Activated CD4-positive, alpha-beta memory T cell treated with anti-CD3 and anti-CD28 coated beads, Interleukin-2, amount 10 ng/mL, durations not matched to agents 7 days and 5 days (primary cell): ENCODE measurements at regions not wholly inside any gene's neighbourhood (a gene's known extent, or its start where the extent isn't known, plus 50 kb on each side); places are given as distances from the start of the nearest gene placed in this dataset.

Experiments used
- CTCF ChIA-PET: fragments of 350-600 bp; sonication (Branson Sonifier 250); formaldehyde crosslinking; loops from one replicate; lab custom pipeline; 2021; ENCODE audit warnings: antibody characterized with exemption, inconsistent platforms; lab: Charles Lee
- POLR2A ChIA-PET: fragments of 350-600 bp; sonication (Branson Sonifier 250); formaldehyde crosslinking; loops from one replicate; lab custom pipeline; 2021; ENCODE audit warnings: antibody characterized with exemption; lab: Charles Lee
- DNase-seq: peaks from one replicate; pipeline ENCODE4 v3.0.0-alpha.2; 2020
- H3K27ac Mint-ChIP-seq: one replicate; pipeline ENCODE4 v1.8.0; 2021; ENCODE audit warnings: mild to moderate bottlenecking, mixed read lengths
- H3K27me3 Mint-ChIP-seq: one replicate; pipeline ENCODE4 v1.8.0; 2021; ENCODE audit warnings: mixed read lengths
- H3K36me3 Mint-ChIP-seq: one replicate; pipeline ENCODE4 v1.8.0; 2021; ENCODE audit warnings: low read depth, mixed read lengths
- H3K4me1 Mint-ChIP-seq: one replicate; pipeline ENCODE4 v1.8.0; 2021; ENCODE audit warnings: mixed read lengths
- H3K4me3 Mint-ChIP-seq: one replicate; pipeline ENCODE4 v1.8.0; 2021; ENCODE audit warnings: mild to moderate bottlenecking, mixed read lengths
- H3K9me3 Mint-ChIP-seq: one replicate; pipeline ENCODE4 v1.8.0; 2021; ENCODE audit warnings: mixed read lengths

DNA sequence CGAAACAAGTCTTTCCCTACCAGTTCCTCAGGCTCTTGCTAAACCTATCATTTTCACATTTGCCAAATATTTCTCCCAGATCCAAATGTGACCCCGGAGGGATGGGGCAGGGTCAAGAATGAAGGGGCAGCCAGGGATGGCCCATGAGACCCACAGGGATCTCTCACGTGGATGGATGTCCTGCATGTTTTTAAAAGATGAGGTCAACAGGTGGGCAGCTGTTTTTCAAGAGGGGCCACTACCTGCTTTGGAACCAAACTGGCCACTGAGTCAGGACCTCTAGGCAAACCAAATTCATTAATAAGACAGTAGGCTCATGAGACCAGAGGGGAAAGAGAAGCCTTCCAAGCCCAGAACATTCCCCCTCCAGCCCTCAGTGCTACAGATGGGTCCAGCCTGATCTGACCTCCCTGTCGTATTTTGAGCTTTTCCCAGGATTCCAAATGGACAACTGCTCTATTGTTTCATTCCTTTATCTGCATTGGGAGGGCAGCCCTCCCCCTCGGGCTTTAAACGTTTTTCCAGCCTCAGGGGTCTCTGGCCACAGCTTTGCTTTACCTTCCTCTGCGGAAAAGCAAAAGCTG lies 252.5 kb upstream of the IRF2BP2 start:
- ChIA-PET POLR2A (no interaction called here), CTCF (no interaction called here)
- Mint-ChIP-seq H3K9me3 (peaks cover 10% of the 10 kb centered on the region), H3K4me1 (peaks cover 13% of the 10 kb centered on the region), H3K27ac (no peak overlapping the region), H3K36me3 (peaks cover 3% of the 10 kb centered on the region), H3K27me3 (no peaks in the 10 kb centered on the region), H3K4me3 (no peak overlapping the region)
- no peak for DNase-seq

DNA sequence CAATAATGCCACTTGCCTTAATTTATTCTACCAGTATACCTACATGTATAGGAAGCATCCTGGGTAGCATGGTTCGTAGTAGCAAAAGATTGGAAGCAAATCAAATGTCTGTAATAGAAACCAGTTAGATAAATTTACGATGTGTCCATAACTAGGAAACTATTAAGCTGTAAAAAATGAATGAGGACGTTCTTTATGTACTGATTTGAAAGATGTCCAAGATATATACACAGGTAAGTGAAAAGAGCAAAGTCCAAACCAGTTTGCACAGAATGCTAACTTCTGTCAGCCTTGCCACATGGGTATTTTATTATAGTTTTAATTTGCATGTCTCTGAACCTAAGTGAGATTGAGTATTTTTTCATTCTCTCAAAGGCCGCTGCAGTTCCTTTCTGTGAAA lies 251.8 kb upstream of the IRF2BP2 start:
- peaks cover 7% of the 10 kb centered on the region for H3K4me1 Mint-ChIP-seq
- no peaks in the 10 kb centered on the region for H3K27me3 Mint-ChIP-seq
- H3K4me3 Mint-ChIP-seq = no peak overlapping the region
- DNase-seq = no peak
- no peak overlapping the region for H3K27ac Mint-ChIP-seq
- H3K9me3 Mint-ChIP-seq = peaks cover 10% of the 10 kb centered on the region
- CTCF ChIA-PET = no interaction called here
- POLR2A ChIA-PET = interaction anchor here (2.3 kb wide), 1 partner anchor 16 kb away, joined by 7 read pairs; no protein-coding TSS in a partner anchor
- H3K36me3 Mint-ChIP-seq = peaks cover 3% of the 10 kb centered on the region

DNA sequence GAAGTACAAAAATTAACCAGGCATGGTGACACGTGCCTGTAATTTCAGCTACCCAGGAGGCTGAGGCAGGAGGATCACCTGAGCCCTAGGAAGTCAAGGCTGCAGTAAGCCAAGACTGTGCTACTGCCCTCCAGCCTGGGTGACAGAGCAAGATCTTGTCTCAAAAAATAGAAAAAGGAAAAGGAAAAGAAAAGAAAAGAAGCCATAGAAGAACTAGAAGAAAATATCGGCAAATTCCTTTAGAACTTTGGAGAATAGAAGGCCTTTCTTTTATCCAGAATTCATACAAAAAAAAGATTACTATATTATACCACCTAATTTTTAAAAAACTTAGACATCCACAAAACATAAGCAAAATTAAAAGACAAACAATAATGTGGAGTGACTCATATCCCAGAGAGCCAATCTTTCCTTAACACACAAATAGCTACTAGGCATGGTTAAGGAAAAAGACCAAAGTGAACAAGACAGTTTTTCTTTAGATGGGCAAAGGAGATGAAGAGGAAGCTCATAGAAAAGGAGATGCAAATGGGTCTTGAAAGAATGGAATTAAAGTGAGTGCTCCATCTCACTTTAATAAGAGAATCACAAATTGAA lies 251.1 kb upstream of the IRF2BP2 start:
- H3K4me1 Mint-ChIP-seq = peaks cover 1% of the 10 kb centered on the region
- CTCF ChIA-PET = no interaction called here
- H3K9me3 Mint-ChIP-seq = peaks cover 5% of the 10 kb centered on the region
- DNase-seq = no peak
- H3K27ac Mint-ChIP-seq = no peak overlapping the region
- H3K27me3 Mint-ChIP-seq = no peaks in the 10 kb centered on the region
- H3K36me3 Mint-ChIP-seq = peaks cover 3% of the 10 kb centered on the region
- POLR2A ChIA-PET = interaction anchor here (2.3 kb wide), 1 partner anchor 16 kb away, joined by 7 read pairs; no protein-coding TSS in a partner anchor
- no peak overlapping the region for H3K4me3 Mint-ChIP-seq

- H3K4me3 Mint-ChIP-seq = no peak overlapping the region
- ChIA-PET POLR2A (interaction anchor here (1.8 kb wide), 1 partner anchor 13 kb away, joined by 5 read pairs; no protein-coding TSS in a partner anchor), CTCF (no interaction called here)
- H3K4me1 Mint-ChIP-seq = no peaks in the 10 kb centered on the region
- no peak for DNase-seq
- peaks cover 4% of the 10 kb centered on the region for H3K36me3 Mint-ChIP-seq
- H3K9me3 Mint-ChIP-seq = no peaks in the 10 kb centered on the region
- no peak overlapping the region for H3K27ac Mint-ChIP-seq
- no peaks in the 10 kb centered on the region for H3K27me3 Mint-ChIP-seq
Observed at GRCh38 chr1:234858722-234859121, 248.7 kb upstream of the IRF2BP2 start.

DNA sequence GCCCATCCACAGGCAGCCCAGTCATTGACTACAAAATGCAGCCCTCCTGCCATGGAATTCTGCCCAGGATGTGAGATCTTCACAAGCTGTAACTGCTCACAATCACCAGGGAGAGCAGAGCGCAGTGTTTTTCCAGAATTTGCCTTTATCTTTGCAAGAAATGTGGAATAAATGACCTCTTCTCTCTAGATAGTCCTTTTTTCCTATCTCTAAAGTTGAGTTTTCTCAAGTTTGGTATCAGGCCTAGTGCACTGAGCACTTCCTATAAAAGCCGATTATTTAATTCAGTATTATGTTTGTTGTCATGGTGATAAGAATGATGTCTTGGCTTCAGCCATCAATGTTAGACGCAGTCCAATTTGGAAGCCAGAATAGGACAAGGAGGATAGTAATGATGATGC lies 246.9 kb upstream of the IRF2BP2 start:
- H3K27me3 Mint-ChIP-seq = no peaks in the 10 kb centered on the region
- no peak for DNase-seq
- ChIA-PET CTCF (interaction anchor here (0.8 to 1.0 kb wide), 2 partner anchors 260 to 357 kb away, joined by 3 read pairs; no protein-coding TSS in a partner anchor), POLR2A (interaction anchor here (1.8 kb wide), 1 partner anchor 11 kb away, joined by 5 read pairs; no protein-coding TSS in a partner anchor)
- no peak overlapping the region for H3K4me3 Mint-ChIP-seq
- no peak overlapping the region for H3K27ac Mint-ChIP-seq
- H3K4me1 Mint-ChIP-seq = peaks cover 8% of the 10 kb centered on the region
- no peaks in the 10 kb centered on the region for H3K9me3 Mint-ChIP-seq
- peaks cover 4% of the 10 kb centered on the region for H3K36me3 Mint-ChIP-seq

- no peak overlapping the region for H3K27ac Mint-ChIP-seq
- no peak overlapping the region for H3K4me3 Mint-ChIP-seq
- ChIA-PET POLR2A (no interaction called here), CTCF (no interaction called here)
- H3K36me3 Mint-ChIP-seq = peaks cover 4% of the 10 kb centered on the region
- no peaks in the 10 kb centered on the region for H3K9me3 Mint-ChIP-seq
- no peaks in the 10 kb centered on the region for H3K27me3 Mint-ChIP-seq
- H3K4me1 Mint-ChIP-seq = peaks cover 16% of the 10 kb centered on the region
- DNase-seq = no peak
Observed at GRCh38 chr1:234855851-234856250, 245.9 kb upstream of the IRF2BP2 start.

DNA sequence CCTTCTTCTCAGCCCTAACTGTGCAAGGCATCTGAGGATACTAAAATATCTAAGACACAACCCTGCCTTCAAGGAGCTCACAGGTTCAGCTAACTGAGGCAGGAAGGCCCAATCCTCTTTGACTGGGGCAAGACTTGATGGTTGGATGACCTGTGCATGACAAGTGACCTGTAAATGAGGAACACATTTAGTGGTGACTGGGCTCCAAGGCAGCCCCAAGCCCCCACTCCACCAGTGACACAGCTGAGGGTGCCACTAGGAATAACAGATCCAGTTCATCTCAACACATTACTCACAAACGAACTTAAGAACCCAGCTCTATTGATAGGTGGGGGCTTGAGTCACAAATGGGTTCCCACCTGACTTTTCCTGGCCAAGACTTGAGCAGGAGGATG lies 244.7 kb upstream of the IRF2BP2 start:
- POLR2A ChIA-PET = no interaction called here
- H3K27ac Mint-ChIP-seq = no peak overlapping the region
- no peak overlapping the region for H3K4me3 Mint-ChIP-seq
- no peaks in the 10 kb centered on the region for H3K27me3 Mint-ChIP-seq
- CTCF ChIA-PET = no interaction called here
- H3K4me1 Mint-ChIP-seq = peaks cover 25% of the 10 kb centered on the region
- DNase-seq = no peak
- H3K9me3 Mint-ChIP-seq = no peaks in the 10 kb centered on the region
- H3K36me3 Mint-ChIP-seq = peaks cover 4% of the 10 kb centered on the region

GRCh38 chr1:234853906-234854644 lies 244.1 kb upstream of the IRF2BP2 start:
- no peak for DNase-seq
- no peaks in the 10 kb centered on the region for H3K27me3 Mint-ChIP-seq
- CTCF ChIA-PET = no interaction called here
- peaks cover 30% of the 10 kb centered on the region for H3K4me1 Mint-ChIP-seq
- H3K27ac Mint-ChIP-seq = no peak overlapping the region
- peaks cover 4% of the 10 kb centered on the region for H3K36me3 Mint-ChIP-seq
- POLR2A ChIA-PET = no interaction called here
- no peaks in the 10 kb centered on the region for H3K9me3 Mint-ChIP-seq
- H3K4me3 Mint-ChIP-seq = no peak overlapping the region

GRCh38 chr1:234852659-234853058 lies 242.7 kb upstream of the IRF2BP2 start:
- Mint-ChIP-seq H3K27ac (no peak overlapping the region), H3K9me3 (no peaks in the 10 kb centered on the region), H3K4me3 (no peak overlapping the region), H3K4me1 (peaks cover 38% of the 10 kb centered on the region), H3K36me3 (peaks cover 4% of the 10 kb centered on the region), H3K27me3 (no peaks in the 10 kb centered on the region)
- DNase-seq = no peak
- ChIA-PET POLR2A (no interaction called here), CTCF (interaction anchor here (1.1 kb wide), 1 partner anchor 15 kb away, joined by 3 read pairs; no protein-coding TSS in a partner anchor)

DNA sequence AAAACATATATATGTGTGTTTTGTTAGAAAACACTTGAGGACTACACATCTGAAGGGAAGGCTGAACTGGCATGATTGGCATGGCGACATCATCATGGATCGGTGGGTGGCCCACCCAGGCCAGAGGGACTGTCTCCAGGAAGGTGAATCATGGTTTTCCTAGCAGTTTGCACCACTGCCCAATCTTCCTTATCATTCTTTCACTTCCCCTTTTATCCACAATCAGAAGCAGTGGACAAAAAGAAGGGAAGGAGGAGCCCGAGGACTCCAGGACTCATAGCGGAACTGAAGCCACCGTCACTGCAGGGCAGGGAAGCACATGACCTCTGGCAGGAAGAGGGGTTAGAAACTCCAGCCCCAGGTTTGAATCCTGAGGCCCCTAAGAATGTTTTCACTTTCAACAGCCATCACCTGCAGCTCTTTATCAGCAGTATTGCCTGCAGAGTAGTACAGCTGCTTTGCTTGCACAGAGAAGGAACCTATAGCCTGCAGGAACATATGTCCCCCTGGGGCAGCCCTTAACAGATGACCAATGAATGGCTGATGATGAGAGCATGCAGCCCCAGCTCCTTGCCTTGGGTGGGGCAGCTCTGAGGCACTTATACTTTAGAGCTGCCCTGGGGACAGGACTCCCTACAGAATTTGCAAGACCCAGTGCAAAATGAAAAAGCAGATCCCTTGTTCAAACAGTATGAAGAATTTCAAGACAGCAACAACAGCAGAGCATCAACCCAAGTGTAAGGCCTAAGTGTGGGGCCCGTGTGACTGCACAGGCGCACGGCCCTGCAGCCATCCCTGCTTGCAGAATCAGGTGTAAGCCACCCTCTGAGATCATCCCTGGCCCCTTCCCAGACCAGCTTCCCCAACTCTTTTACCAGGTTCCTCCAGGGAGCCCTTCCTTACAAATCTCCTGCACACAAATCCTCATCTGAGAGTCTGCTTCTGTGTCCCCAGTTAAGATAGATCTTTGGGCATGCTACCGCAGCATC lies 241.8 kb upstream of the IRF2BP2 start:
- H3K9me3 Mint-ChIP-seq = no peaks in the 10 kb centered on the region
- CTCF ChIA-PET = interaction anchor here (1.1 kb wide), 1 partner anchor 16 kb away, joined by 3 read pairs; no protein-coding TSS in a partner anchor
- DNase-seq = no peak
- no peak overlapping the region for H3K4me3 Mint-ChIP-seq
- peaks cover 4% of the 10 kb centered on the region for H3K36me3 Mint-ChIP-seq
- POLR2A ChIA-PET = interaction anchor here (0.8 kb wide), 1 partner anchor 9 kb away, joined by 3 read pairs; no protein-coding TSS in a partner anchor
- no peaks in the 10 kb centered on the region for H3K27me3 Mint-ChIP-seq
- peaks cover 45% of the 10 kb centered on the region for H3K4me1 Mint-ChIP-seq
- H3K27ac Mint-ChIP-seq = no peak overlapping the region

GRCh38 chr1:234849832-234850231 lies 239.9 kb upstream of the IRF2BP2 start:
- Mint-ChIP-seq H3K36me3 (no peaks in the 10 kb centered on the region), H3K4me1 (peaks cover 64% of the 10 kb centered on the region), H3K27me3 (peaks cover 2% of the 10 kb centered on the region), H3K9me3 (no peaks in the 10 kb centered on the region), H3K4me3 (no peak overlapping the region), H3K27ac (no peak overlapping the region)
- DNase-seq = no peak
- CTCF ChIA-PET = no interaction called here
- POLR2A ChIA-PET = no interaction called here

GRCh38 chr1:234848972-234849649 lies 239.1 kb upstream of the IRF2BP2 start:
- Mint-ChIP-seq H3K36me3 (no peaks in the 10 kb centered on the region), H3K4me3 (no peak overlapping the region), H3K27ac (no peak overlapping the region), H3K27me3 (peaks cover 2% of the 10 kb centered on the region), H3K4me1 (peaks cover 71% of the 10 kb centered on the region), H3K9me3 (no peaks in the 10 kb centered on the region)
- POLR2A ChIA-PET = no interaction called here
- CTCF ChIA-PET = no interaction called here
- DNase-seq = no peak
